Hindlimb muscle (tissue), 1 donor: ENCODE measurements at regions not wholly inside any gene's neighbourhood (a gene's known extent, or its start where the extent isn't known, plus 50 kb on each side); places are given as distances from the start of the nearest gene placed in this dataset.
A peak's percentile ranks its signal among the peaks of the same experiment; 100 is the strongest.
"Not testable (repeated sequence)": the region's sequence is repeated elsewhere in the genome, so short reads cannot be mapped to it uniquely, and the experiment has no call there.

ENCODE experiments used
- DNase-seq: peaks from one replicate; pipeline ENCODE4 v3.0.0-alpha.2; 2013

GRCh38 chr2:136322428-136322827 lies 204.5 kb upstream of the CXCR4 start:
- no peak for DNase-seq

- DNase-seq, result no peak
These were observed 201.7 kb upstream of the CXCR4 start for GRCh38 chr2:136319651-136320050.

- DNase-seq, result no peak
These were observed 201.3 kb upstream of the CXCR4 start for GRCh38 chr2:136319237-136319636.

GRCh38 chr2:136314240-136314639 lies 196.3 kb upstream of the CXCR4 start:
- no peak for DNase-seq

DNA sequence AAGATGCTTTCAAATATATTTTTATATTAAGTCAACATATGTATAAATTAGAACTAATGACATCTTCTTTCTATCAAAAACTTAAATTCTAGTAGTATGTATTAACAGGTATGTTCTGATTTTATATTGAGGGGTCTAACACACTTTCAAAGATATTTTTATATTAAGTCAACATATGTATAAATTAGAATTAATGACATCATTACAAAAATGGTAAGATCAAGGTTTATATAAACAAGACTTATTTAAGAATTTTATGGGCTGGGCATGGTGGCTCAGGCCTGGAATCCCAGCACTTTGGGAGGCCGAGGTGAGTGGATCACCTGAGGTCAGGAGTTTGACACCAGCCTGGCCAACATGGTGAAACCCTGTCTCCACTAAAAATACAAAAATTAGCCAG lies 194.6 kb upstream of the CXCR4 start:
- not testable (repeated sequence) for DNase-seq

DNA sequence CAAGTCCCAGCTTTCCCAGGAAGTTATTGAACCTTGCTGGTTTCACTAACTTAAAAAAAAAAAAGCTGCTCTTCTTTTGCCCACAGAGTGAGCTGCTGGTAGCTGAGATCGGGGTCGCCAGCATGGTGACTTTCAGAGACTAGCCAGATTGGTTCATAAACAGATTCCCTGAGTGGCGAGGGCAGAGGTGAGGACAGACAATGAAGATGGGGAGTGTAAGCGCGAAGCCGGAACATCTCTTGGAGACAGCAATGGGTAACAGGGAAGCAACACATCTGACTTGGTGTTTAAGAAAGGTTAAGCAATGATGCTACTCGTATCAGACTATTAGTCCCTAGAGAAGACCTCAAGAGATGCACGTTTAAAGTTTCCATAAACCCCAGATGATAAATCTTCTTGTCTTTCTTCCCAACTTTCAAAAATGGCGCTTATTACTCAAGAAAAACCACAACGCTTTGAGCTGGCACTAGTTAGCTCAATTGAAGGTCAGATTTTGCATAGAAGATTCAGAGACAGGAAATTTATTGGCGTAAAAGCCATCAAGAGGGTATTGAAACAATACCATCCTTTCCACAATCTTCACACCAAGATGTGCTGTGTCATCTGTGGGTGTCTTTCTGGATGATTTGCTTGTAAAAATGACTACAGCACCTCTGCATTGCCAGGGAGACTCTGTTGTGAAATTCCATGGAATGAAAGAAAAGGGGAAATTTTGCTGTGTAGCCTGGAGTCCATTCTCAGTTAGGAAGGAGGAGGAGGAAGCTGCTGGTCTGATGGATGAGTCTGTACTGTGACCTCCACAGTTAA lies 193.1 kb upstream of the CXCR4 start:
- no peak for DNase-seq

GRCh38 chr2:136310005-136310495 lies 192.1 kb upstream of the CXCR4 start:
- no peak for DNase-seq

- DNase-seq, result peak; percentile 23
These were observed 190.7 kb upstream of the CXCR4 start for GRCh38 chr2:136308611-136309010.

GRCh38 chr2:136306836-136307235 lies 188.9 kb upstream of the CXCR4 start:
- no peak for DNase-seq

- DNase-seq, result no peak
These were observed 187.7 kb upstream of the CXCR4 start for GRCh38 chr2:136305517-136306192.

DNA sequence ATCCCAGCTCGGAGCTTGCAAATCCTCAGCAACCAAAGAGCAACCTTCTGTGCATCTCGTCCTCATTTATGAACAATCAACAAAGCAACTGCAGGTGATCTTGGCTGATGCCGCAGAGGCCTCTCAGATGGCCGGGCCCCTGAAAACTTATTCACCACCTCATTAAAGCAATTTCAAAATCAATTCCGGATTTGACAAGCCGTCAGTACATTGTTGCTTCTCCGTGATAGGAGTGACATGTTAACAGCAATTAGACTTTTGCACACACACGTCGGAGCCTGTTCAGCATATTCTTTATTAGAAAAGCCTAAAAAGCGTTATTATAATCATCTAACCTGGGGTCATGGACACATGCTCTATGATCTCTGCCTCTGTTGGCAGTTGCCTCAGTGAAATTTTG lies 183.1 kb upstream of the CXCR4 start:
- DNase-seq, result no peak

- no peak for DNase-seq
These were observed 180.7 kb upstream of the CXCR4 start for GRCh38 chr2:136298631-136299030.

DNA sequence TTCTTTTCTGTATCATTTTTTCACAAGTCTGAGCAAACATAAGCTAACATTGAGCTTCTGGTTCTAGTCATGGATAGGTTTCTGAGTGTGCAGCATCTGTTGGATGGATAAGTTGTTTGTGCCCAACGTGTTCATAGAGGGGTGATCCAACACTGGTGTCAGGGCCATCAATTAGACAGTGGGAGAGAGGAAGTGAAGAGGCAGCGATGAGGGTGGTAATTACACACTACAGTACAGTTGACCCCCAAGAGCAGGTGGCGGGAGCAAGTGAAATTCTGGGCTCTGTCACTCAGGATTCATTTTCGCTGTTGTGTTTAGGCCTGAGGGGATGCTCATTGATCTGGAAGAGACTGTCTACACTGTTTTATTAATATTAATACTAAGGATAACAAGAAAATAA lies 180.0 kb upstream of the CXCR4 start:
- no peak for DNase-seq

DNA sequence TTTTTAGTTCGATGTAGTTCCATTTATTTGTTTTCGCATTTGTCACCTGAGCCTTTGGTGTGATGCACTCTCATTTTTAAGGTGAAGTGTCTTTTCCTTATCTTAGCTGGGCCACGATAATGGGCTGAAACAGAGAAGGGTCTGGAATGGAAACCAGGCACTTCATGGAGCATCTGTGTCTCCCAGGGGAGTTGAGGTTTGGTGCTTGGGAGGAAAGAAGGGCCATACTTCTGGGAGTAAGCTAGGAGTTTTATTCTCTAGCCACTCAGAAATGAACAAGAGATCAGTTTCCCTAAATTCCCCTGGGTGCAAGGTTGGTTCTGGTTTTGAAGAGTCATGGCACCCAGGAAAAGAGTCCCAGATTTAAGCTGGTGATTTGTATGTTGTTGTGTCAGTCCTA lies 179.4 kb upstream of the CXCR4 start:
- DNase-seq, result no peak

DNA sequence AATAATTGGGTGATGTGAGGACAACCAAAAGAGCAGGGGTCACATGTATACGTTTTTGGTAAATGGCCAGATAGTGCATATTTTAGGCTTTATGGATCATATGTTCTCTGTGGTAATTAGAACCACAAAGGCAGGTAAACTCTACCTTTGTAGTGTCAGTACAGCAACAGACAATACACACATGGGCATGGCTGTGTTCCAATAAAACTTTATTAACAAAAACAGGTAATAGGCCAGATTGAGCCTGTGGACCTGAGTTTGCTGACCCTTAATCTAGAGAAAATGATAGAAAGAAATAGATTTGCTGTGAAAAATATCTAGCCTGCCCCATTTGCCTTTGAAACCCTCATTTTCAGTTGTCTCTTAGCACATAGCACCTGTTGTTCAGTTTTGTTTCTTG lies 177.2 kb upstream of the CXCR4 start:
- DNase-seq, result no peak

- DNase-seq, result no peak
These were observed 173.9 kb upstream of the CXCR4 start for GRCh38 chr2:136291871-136292270.

- DNase-seq, result no peak
These were observed 172.4 kb upstream of the CXCR4 start for GRCh38 chr2:136290326-136290725.

GRCh38 chr2:136288249-136288648 lies 170.3 kb upstream of the CXCR4 start:
- DNase-seq, result no peak

DNA sequence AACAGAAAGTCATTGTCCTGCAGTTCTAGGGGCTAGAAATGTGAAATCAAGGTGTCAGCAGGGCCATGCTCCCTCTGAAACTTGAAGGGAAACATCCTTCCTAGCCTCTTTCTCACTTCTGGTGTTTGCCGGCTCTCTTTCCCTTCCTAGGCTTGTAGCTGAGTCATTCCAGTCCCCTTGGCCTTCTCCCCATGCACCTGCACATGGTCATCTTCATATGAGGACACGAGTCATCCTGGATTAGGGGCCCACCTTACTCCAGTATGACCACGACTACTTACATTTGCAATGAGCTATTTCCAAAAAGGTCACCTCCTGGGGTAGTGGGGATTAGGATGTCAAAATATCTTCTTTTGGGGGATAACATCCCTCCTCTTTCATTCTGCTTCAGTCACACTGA lies 168.5 kb upstream of the CXCR4 start:
- no peak for DNase-seq

- no peak for DNase-seq
These were observed 166.5 kb upstream of the CXCR4 start for GRCh38 chr2:136284226-136285119.

DNA sequence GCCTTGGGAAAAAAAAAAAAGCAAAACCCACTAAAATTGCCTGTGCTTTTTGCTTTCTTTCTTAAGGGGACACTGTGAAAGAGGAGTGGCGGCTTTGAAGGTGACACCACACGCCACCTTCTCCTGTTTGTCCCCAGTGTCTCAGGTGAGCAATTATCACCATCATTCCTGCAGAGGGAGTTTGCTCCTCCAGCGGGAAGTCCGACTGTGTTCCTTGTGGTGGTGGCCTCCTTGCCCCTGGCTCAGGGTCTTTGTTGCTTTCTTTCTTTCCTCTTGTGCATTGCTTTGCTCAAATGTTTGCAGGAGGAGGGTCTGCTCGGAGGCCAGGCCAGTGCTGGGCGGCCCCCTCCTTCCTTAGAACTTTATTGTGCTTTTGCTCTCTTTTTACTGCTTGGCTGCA lies 164.3 kb upstream of the CXCR4 start:
- DNase-seq, result no peak

GRCh38 chr2:136281281-136282114 lies 163.5 kb upstream of the CXCR4 start:
- DNase-seq, result no peak
